ENCODE measurements at regions not wholly inside any gene's neighbourhood (a gene's known extent, or its start where the extent isn't known, plus 50 kb on each side); places are given as distances from the start of the nearest gene placed in this dataset.

DNA sequence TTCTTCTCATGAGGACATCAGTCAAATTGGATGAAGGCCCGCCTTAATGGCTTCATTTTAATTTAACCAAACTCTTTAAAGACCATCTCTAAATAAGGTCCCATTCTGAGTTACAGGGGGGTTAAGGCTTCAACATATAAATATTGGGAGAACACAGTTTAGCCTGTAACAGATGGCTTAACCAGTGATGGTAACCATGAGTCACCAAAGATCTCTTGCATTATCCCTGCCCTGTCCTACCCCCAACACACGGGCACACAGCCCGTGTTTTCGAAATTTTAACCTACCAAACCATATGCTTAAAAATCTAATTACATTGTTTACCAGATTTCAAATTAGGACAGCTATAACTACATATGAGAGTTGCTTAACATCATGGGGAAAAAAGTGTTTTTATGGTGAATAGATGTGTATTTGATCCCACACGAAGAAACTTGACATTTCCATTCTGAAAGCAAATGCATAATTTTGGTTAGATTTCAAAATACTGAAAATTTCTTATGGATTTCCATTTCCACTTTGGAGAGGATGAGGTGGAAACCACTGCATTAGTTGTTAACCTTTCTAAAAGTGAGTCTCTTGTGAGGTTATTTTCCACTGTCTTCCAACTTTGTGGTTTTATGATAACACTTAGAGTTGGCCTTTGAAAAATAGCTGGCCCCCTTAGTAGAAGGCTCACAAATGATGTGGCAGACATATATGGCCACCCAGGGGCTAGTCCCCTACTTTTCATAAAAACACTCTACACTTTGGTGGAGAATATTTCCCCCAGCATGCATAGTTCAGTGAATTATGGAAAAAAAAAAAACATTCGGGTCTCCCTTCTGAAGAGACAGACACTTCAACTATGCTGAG is 849.3 kb downstream of the TLE1 start:
- Histone ChIP-seq H3K79me2 (no peaks in the 10 kb centered on the region), H3K4me2 (no peak overlapping the region), H3K27me3 (no peaks in the 10 kb centered on the region), H3K9me2 (replicated peaks; ENCODE audit: insufficient read depth) (no peaks in the 10 kb centered on the region), H3K4me1 (ENCODE audit: insufficient read depth) (no peaks in the 10 kb centered on the region), H3K36me3 (replicated peaks; ENCODE audit: insufficient read depth, low read depth) (no peaks in the 10 kb centered on the region), H3K27ac (no peak overlapping the region), H3K9me3 (ENCODE audit: low read depth) (no peaks in the 10 kb centered on the region), H3K4me3 (no peak overlapping the region), H2AFZ (no peak overlapping the region), H4K20me1 (ENCODE audit: insufficient read depth, poor library complexity, severe bottlenecking) (no peaks in the 10 kb centered on the region)
- TF ChIP-seq EZH2phosphoT487 (IDR thresholded peaks at IDR 0.05; ENCODE audit: low read depth, severe bottlenecking, unreplicated experiment) (no peak), EZH2 (IDR thresholded peaks at IDR 0.05; ENCODE audit: borderline replicate concordance) (no peak), CTCF (IDR thresholded peaks at IDR 0.05; ENCODE audit: poor library complexity) (no peak)
- no peak for DNase-seq (ENCODE audit: low spot score)
- 86% methylated on average over 6 of the region's 6 CpGs for WGBS (ENCODE audit: low lambda C conversion rate, missing lambda C conversion rate)

- no peak for DNase-seq (ENCODE audit: low spot score)
- Histone ChIP-seq H3K27me3 (no peaks in the 10 kb centered on the region), H3K9me2 (replicated peaks; ENCODE audit: insufficient read depth) (no peaks in the 10 kb centered on the region), H3K9me3 (ENCODE audit: low read depth) (no peaks in the 10 kb centered on the region), H3K4me2 (no peak overlapping the region), H3K36me3 (replicated peaks; ENCODE audit: insufficient read depth, low read depth) (no peaks in the 10 kb centered on the region), H4K20me1 (ENCODE audit: insufficient read depth, poor library complexity, severe bottlenecking) (no peaks in the 10 kb centered on the region), H3K4me3 (no peak overlapping the region), H3K79me2 (no peaks in the 10 kb centered on the region), H2AFZ (no peak overlapping the region), H3K4me1 (ENCODE audit: insufficient read depth) (no peaks in the 10 kb centered on the region), H3K27ac (no peak overlapping the region)
- TF ChIP-seq CTCF (IDR thresholded peaks at IDR 0.05; ENCODE audit: poor library complexity) (no peak), EZH2phosphoT487 (IDR thresholded peaks at IDR 0.05; ENCODE audit: low read depth, severe bottlenecking, unreplicated experiment) (no peak), EZH2 (IDR thresholded peaks at IDR 0.05; ENCODE audit: borderline replicate concordance) (no peak)
Observed at GRCh38 chr9:80836013-80836412, 853.3 kb downstream of the TLE1 start.

DNA sequence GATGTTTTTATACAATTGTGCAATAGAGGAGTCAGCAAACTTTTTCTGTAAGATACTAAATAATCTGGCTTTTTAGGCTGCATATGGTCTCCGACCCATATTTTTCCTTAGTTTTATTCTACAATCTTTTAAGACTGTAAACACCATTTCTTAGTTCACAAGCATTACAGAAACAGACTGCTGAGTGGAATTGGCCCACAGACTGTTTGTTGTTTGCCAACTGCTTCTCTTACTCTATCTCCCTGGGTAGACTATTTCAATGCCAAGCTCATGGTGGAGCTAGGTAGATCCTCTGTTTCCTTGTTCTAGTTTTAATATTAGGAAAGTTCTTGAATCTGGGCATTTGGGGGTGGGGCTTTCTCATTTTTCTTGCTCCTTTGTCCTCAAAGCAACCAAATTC is 857.6 kb downstream of the TLE1 start:
- 89% methylated on average over 1 of the region's 1 CpG for WGBS (ENCODE audit: low lambda C conversion rate, missing lambda C conversion rate)
- H3K4me1 ChIP-seq (ENCODE audit: insufficient read depth): no peaks in the 10 kb centered on the region
- TF ChIP-seq EZH2 (IDR thresholded peaks at IDR 0.05; ENCODE audit: borderline replicate concordance): no peak
- TF ChIP-seq EZH2phosphoT487 (IDR thresholded peaks at IDR 0.05; ENCODE audit: low read depth, severe bottlenecking, unreplicated experiment): no peak
- no peak for TF ChIP-seq CTCF (IDR thresholded peaks at IDR 0.05; ENCODE audit: poor library complexity)

More for the DNA sequence above, 857.6 kb downstream of the TLE1 start:
- H4K20me1 ChIP-seq (ENCODE audit: insufficient read depth, poor library complexity, severe bottlenecking): no peaks in the 10 kb centered on the region
- no peaks in the 10 kb centered on the region for H3K36me3 ChIP-seq (replicated peaks; ENCODE audit: insufficient read depth, low read depth)
- H3K9me3 ChIP-seq (ENCODE audit: low read depth): no peaks in the 10 kb centered on the region
- H2AFZ ChIP-seq: no peak overlapping the region
- H3K4me3 ChIP-seq: no peak overlapping the region
- no peaks in the 10 kb centered on the region for H3K79me2 ChIP-seq
- H3K4me2 ChIP-seq: no peak overlapping the region
- no peak for DNase-seq (ENCODE audit: low spot score)
- no peaks in the 10 kb centered on the region for H3K27me3 ChIP-seq
- H3K9me2 ChIP-seq (replicated peaks; ENCODE audit: insufficient read depth): no peaks in the 10 kb centered on the region
- no peak overlapping the region for H3K27ac ChIP-seq

Measured in hepatocyte (in vitro differentiated cells).